ENCODE measurements at regions not wholly inside any gene's neighbourhood (a gene's known extent, or its start where the extent isn't known, plus 50 kb on each side); places are given as distances from the start of the nearest gene placed in this dataset.
"Not testable (repeated sequence)": the region's sequence is repeated elsewhere in the genome, so short reads cannot be mapped to it uniquely, and the experiment has no call there.

- H3K36me3 ChIP-seq, result no peaks in the 10 kb centered on the region
- no peak overlapping the region for H3K4me3 ChIP-seq (ENCODE audit: low read depth, low read length)
- no peak for TF ChIP-seq CTCF (IDR thresholded peaks at IDR 0.05; ENCODE audit: low read depth, low read length)
- no peak for DNase-seq
- H3K27me3 ChIP-seq, result no peaks in the 10 kb centered on the region
- H3K9me3 ChIP-seq, result no peaks in the 10 kb centered on the region
- H3K4me1 ChIP-seq, result no peaks in the 10 kb centered on the region
Observed at GRCh38 chr3:110349295-110349694, 722.3 kb upstream of the NECTIN3 start.

- no peak for TF ChIP-seq CTCF (IDR thresholded peaks at IDR 0.05; ENCODE audit: low read depth, low read length)
Observed at GRCh38 chr3:110352841-110353604, 718.6 kb upstream of the NECTIN3 start.

GRCh38 chr3:110362751-110363150 is 708.9 kb upstream of the NECTIN3 start:
- no peak for TF ChIP-seq CTCF (IDR thresholded peaks at IDR 0.05; ENCODE audit: low read depth, low read length)
- DNase-seq, result no peak
- Histone ChIP-seq H3K9me3 (no peaks in the 10 kb centered on the region), H3K4me3 (ENCODE audit: low read depth, low read length) (no peak overlapping the region), H3K4me1 (no peaks in the 10 kb centered on the region), H3K36me3 (no peaks in the 10 kb centered on the region), H3K27me3 (no peaks in the 10 kb centered on the region)

More at GRCh38 chr3:110352841-110353604, 718.6 kb upstream of the NECTIN3 start:
- Histone ChIP-seq H3K27me3 (no peaks in the 10 kb centered on the region), H3K9me3 (no peaks in the 10 kb centered on the region; the same call in 1 of the 2 replicates), H3K4me1 (no peaks in the 10 kb centered on the region), H3K4me3 (ENCODE audit: low read depth, low read length) (no peak overlapping the region), H3K36me3 (no peaks in the 10 kb centered on the region)
- no peak for DNase-seq

- not testable (repeated sequence) for DNase-seq; H3K4me3 ChIP-seq (ENCODE audit: low read depth, low read length); H3K36me3 ChIP-seq; H3K4me1 ChIP-seq; H3K9me3 ChIP-seq; H3K27me3 ChIP-seq
Observed at GRCh38 chr3:110367289-110367688, 704.3 kb upstream of the NECTIN3 start.

GRCh38 chr3:110375751-110376518 is 695.7 kb upstream of the NECTIN3 start:
- Histone ChIP-seq H3K9me3 (no peaks in the 10 kb centered on the region), H3K4me3 (ENCODE audit: low read depth, low read length) (no peak overlapping the region), H3K36me3 (no peaks in the 10 kb centered on the region), H3K4me1 (no peaks in the 10 kb centered on the region), H3K27me3 (no peaks in the 10 kb centered on the region)
- no peak for DNase-seq
- TF ChIP-seq CTCF (IDR thresholded peaks at IDR 0.05; ENCODE audit: low read depth, low read length), result no peak

GRCh38 chr3:110378481-110378880 is 693.1 kb upstream of the NECTIN3 start:
- H3K4me3 ChIP-seq (ENCODE audit: low read depth, low read length), result no peak overlapping the region
- H3K27me3 ChIP-seq, result no peaks in the 10 kb centered on the region
- TF ChIP-seq CTCF (IDR thresholded peaks at IDR 0.05; ENCODE audit: low read depth, low read length), result no peak
- H3K9me3 ChIP-seq, result no peaks in the 10 kb centered on the region
- no peaks in the 10 kb centered on the region for H3K36me3 ChIP-seq
- no peak for DNase-seq
- no peaks in the 10 kb centered on the region for H3K4me1 ChIP-seq

Data from BE2C (cell line).